GM19240 (cell line): ENCODE measurements at regions not wholly inside any gene's neighbourhood (a gene's known extent, or its start where the extent isn't known, plus 50 kb on each side); places are given as distances from the start of the nearest gene placed in this dataset.

Source experiments
- DNase-seq: peaks from one replicate; pipeline ENCODE4 v3.0.0; 2011; ENCODE audit warnings: low spot score; ENCODE audit not compliant: insufficient read length

- DNase-seq: no peak
Measured at GRCh38 chr2:205902041-205902899, 183.7 kb downstream of the INO80D start.

DNA sequence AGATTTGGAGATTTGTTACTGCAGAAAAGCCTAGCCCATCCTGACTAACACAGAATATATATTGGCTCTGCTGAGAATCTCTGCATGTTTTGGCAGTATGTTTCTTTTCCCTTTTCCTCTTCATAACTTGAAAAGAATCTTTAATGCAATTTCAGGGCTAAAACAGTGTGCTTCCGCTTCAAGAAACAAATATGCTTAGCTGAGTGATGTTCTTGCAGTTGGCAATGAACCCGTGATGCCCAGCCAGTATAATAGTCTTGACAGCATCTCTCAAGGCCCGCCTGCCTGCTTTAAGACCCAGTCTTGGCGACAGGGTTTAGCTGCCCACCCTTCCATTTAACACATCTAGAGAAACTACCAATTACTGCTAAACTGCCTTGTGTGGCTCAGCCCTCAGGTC lies 184.5 kb downstream of the INO80D start:
- DNase-seq: no peak

- no peak for DNase-seq
Measured at GRCh38 chr2:205898744-205899143, 187.2 kb downstream of the INO80D start.

GRCh38 chr2:205895981-205896655 lies 189.9 kb downstream of the INO80D start:
- no peak for DNase-seq

DNA sequence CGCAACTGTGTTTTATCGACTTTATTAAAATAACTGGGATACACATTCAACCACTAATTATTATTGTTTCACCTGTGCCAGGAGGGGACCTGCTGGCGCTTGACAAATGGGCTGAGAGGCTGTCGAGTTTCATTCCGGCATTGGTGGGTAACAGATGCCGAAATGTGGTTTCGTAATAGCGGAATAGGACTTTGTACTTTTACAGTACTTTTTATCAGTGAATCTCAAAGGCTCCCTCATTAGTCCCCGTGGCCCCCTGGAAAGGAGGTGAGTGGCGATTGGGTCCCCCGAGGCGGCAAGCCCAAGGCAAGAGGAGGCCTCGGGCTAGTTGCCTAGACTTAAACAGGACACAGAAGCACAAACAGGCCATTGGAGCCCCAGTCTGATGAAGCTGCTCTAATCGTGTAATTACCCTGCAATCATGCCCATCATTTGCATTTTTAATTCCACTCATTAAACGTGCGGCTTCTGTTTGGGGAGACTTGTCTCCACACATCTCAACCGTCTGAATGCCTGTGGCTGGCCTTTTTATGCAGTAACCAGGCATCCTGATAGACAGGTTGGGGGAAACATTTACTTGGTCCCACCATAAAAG lies 193.2 kb downstream of the INO80D start:
- no peak for DNase-seq

DNA sequence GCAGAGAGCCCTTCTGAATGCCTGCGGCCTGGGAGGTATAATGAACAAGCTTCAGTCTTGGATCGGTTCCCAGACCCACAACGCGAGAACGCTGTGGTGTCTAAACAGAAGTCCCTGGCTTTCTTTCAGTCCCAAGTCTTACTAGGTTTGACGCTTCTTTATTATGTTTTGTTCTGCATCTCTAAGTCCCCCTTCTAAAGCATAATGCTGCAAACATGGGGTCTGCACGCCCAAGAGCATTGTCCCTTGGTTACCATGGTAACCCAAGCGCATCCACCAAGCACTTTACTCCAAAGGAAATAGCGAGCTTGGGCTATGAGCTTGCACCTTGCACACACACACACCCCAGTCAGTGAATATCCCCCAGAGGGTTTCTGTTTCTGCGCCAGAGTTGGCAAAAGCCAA lies 193.7 kb downstream of the INO80D start:
- DNase-seq: no peak

- no peak for DNase-seq
Measured at GRCh38 chr2:205889114-205889513, 196.9 kb downstream of the INO80D start.

DNA sequence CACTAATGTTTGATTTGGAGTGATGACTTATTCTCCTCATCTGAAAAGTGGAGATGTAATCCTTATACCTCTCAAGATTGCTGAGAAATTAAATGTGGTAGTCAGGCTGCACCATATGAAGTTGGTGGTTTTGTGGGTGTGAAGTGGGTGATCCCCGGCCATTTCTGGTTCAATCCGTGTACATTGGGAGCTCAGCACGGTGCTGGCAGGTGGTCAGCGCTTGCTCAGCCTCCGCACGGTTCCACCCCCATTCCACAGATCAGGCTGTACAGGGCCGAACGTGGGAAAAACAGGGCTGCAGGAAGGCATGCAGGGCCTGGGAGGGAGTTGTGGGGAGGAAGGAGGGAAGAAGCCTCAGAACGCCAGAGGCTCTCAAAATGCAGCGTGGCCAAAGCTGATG lies 198.3 kb downstream of the INO80D start:
- DNase-seq: no peak

GRCh38 chr2:205885492-205886099 lies 200.4 kb downstream of the INO80D start:
- peak; percentile 52 for DNase-seq

GRCh38 chr2:205883965-205884364 lies 201.7 kb downstream of the NRP2 start:
- no peak for DNase-seq

DNA sequence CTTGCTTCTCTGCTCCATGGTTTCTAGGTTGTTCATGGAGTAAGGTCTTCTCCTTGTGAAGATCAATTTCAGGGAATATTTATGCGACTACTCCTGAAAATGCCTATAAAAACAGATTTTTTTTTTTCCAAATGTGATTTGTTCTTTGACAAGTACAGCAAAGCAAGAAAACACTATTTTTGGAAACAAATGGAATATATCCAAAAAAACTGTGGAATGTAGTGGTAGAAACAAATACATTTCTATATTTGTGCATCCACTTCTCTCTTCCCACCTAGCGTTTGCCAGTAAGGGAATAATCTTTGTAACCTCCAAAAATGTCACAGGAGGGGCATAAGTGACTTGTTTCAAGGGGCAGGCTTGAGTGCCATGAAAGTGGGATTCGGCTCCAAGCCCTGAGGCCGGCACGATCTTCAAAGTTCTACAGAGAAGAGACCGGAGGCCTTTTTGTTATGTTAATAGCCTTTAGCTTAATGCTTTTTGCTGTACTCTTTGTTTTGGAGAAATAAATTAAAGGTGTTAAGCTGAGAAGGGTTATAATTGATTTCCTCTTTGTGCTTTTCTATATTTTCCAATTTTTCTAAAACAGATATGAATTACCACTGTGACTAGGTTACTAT lies 200.6 kb downstream of the NRP2 start:
- DNase-seq: no peak

- DNase-seq: no peak
Measured at GRCh38 chr2:205880048-205880447, 197.7 kb downstream of the NRP2 start.

DNA sequence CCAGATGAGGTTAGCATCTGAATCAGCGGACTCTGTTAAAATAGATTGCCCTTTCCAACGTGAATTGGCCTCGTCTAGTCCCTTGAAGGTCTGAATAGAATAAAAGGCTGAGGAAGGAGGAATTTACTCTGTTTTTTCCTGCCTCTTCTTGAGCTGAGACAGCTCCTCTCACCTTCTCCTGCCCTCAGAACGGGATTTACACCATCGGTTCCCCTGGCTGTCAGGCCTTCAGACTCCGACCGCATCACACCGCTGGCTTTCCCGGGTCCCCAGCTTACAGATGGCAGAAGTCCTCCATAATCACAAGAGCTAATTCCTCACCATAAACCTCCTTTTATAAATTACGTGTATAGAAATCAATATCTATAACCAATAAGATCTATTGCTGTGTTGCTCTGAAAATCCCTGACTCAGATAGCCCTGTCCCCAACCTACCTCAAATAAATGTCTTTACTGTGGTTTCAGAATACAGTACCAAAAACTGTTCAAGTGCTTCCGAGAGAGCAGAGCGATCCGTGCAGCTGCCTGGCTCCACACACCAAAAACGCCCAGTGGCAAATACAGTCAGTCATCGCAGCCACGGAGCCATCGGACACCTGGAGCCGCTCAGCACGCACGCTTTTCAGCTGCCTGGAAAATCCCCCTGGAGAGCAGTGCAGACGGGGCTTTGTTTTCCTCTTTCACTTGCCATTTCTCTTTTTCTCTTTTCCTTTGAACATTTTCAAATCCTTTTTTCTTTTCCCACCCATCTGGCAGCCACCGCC lies 196.9 kb downstream of the NRP2 start:
- no peak for DNase-seq

- DNase-seq: no peak
Measured at GRCh38 chr2:205877496-205877895, 195.2 kb downstream of the NRP2 start.

DNA sequence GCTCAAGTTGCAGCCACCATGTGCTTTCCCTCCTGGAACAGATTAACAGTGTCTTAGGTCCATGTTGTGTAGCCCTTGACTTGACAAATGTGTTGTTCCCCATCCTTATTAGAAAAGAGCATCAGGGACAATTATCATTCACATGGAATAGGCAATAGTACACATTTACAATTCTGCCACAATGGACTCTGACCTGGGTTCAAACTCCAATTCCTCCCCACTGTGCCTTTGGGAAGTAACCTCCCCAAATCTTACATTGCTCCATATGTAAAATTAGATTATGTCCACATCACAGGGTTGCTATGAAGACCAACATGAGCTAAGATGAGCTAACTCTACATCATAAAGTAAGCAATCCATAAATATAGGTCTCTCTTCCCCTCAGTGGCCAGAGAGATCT lies 193.8 kb downstream of the NRP2 start:
- no peak for DNase-seq

DNA sequence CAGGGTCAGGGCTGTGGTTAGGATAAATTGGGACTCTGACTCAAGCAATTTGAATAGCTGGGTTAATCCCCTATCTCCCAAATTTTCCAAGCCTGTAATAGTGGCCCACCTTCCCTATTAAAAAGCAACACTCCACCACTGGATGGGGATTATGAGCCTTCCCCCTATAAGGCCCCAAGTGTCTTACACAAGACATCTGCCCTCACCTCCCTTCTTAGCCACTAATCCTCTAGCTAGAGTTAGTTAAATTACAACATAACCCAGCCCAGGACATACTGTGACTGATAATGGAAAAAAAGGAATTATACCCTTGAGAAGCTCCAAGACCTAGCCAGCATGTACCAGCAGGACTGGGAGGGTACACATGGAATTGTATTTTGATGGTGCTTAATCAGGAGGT lies 190.4 kb downstream of the NRP2 start:
- no peak for DNase-seq

- DNase-seq: no peak
Measured at GRCh38 chr2:205869439-205869838, 187.1 kb downstream of the NRP2 start.

GRCh38 chr2:205868773-205869333 lies 186.6 kb downstream of the NRP2 start:
- DNase-seq: no peak

DNA sequence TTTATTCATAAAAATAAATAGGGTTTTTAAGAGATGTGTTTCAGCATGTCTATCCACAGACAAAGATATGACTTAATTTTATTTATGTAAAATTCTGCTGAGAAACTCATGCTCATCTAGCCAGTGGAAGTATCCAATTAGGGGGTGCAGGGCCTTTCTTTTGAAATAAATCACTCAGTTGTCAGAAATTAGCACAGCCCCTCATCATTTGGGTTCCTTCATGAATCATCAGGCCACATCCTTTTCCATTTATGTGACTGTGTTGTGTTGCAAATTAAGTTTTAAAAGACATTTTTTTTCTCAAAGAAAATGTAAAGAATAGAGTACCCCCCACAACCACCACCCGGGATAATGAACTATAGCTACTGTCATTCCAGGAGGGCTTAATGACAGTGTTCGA lies 185.8 kb downstream of the NRP2 start:
- no peak for DNase-seq

DNA sequence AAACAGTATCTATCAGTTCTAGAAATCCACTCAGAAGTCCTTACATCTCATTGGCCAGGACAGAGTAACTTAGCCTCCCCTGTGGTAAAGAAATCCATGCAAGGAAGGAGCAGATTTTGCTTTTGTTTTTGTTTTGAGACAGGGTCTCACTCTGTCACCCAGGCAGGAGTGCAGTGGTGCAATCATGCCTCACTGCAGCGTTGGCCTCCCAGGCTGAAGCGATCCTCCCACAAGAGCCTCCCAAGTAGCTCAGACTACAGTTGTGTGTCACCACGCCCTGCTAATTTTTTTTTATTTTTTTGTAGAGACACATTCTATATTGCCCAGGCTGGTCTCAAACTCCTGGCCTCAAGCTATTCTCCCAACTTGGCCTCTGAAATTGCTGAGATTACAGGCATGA lies 185.1 kb downstream of the NRP2 start:
- no peak for DNase-seq
